ENCODE measurements at regions not wholly inside any gene's neighbourhood (a gene's known extent, or its start where the extent isn't known, plus 50 kb on each side); places are given as distances from the start of the nearest gene placed in this dataset.
A peak's percentile ranks its signal among the peaks of the same experiment; 100 is the strongest.

DNA sequence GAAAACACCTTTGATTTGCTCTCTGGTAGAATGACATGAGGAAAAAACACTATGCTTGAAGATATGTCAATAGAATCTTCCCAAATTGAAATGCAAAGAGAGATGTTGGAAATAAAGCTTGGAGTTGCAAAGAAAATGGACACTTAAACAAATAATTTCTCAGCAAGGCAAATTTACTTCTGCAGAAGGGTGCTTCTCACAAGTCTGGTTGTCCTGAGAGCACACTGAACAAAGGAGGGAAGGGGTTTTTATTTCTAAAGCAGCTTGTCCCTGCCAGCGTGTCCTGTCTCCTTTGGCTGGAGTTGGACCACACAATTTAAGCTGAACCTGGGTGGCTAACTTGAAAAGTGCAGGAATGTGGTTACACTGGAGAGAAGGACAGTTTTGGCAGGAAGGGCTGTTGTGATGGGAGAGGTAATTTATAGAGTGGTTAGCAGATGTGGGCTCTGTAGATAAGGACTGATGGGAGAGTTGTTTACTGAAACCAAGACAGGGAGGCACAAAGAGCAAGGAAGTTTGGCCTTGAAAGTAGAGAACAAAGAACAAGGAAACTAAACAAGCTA lies 454.6 kb upstream of the EYS start:
- H3K23ac ChIP-seq (ENCODE audit: low read depth, low read length, poor library complexity): no peak overlapping the region
- peaks cover 0 to 3% of the 10 kb centered on the region in 2 donors for H3K4me1 ChIP-seq (ENCODE audit: control insufficient read depth in 2 of 2, insufficient read depth in 1 of 2, low read depth in 1 of 2, low read length in 2 of 2)
- H3K27me3 ChIP-seq (ENCODE audit: control insufficient read depth in 3 of 3, insufficient read depth in 3 of 3, low read depth in 1 of 3, low read length in 3 of 3): no peaks in the 10 kb centered on the region
- no peaks in the 10 kb centered on the region for H3K36me3 ChIP-seq (replicated peaks in 1 of 2; ENCODE audit: control insufficient read depth in 2 of 2, insufficient read depth in 2 of 2, low read length in 2 of 2)
- no peak overlapping the region for H4K8ac ChIP-seq (ENCODE audit: low read depth, low read length)
- no peak overlapping the region for H3K18ac ChIP-seq (ENCODE audit: low read length)
- H3K4ac ChIP-seq (ENCODE audit: low read length): no peak overlapping the region
- no peaks in the 10 kb centered on the region for H3K79me1 ChIP-seq (ENCODE audit: low read depth, low read length)
- no peak overlapping the region for H2AK5ac ChIP-seq (ENCODE audit: low read depth, low read length)
- peaks cover 18 to 43% of the 10 kb centered on the region in 2 donors for H3K9me3 ChIP-seq (replicated peaks in 1 of 2; ENCODE audit: control insufficient read depth in 2 of 2, insufficient read depth in 1 of 2, low read depth in 1 of 2, low read length in 2 of 2)
- no peak overlapping the region for H3K4me2 ChIP-seq (ENCODE audit: insufficient read depth, low read length, poor library complexity, severe bottlenecking)
- H2BK5ac ChIP-seq (ENCODE audit: low read length): no peak overlapping the region
- H3K4me3 ChIP-seq (ENCODE audit: low read length in 2 of 2): no peak overlapping the region
- H3K14ac ChIP-seq (ENCODE audit: low read length): no peak overlapping the region
- no peak overlapping the region for H2BK12ac ChIP-seq (ENCODE audit: low read length)
- no peak overlapping the region for H4K91ac ChIP-seq (ENCODE audit: low read depth, low read length, poor library complexity)
- no peak overlapping the region for H3K27ac ChIP-seq (replicated peaks; ENCODE audit: low read length)
- no peak overlapping the region for H3K9ac ChIP-seq (ENCODE audit: low read depth, low read length, poor library complexity)
- H2BK15ac ChIP-seq (ENCODE audit: low read length): no peak overlapping the region
- DNase-seq (ENCODE audit: low spot score): no peak
- no peak overlapping the region for H2BK120ac ChIP-seq (ENCODE audit: low read depth, low read length)
- no peak overlapping the region for H2AFZ ChIP-seq (ENCODE audit: low read length)
- WGBS, 2 donors (ENCODE audit: extremely low coverage in 2 of 2, insufficient read length in 2 of 2, insufficient replicate concordance in 1 of 2): no CpG with 5 or more reads among the region's 1 CpG

DNA sequence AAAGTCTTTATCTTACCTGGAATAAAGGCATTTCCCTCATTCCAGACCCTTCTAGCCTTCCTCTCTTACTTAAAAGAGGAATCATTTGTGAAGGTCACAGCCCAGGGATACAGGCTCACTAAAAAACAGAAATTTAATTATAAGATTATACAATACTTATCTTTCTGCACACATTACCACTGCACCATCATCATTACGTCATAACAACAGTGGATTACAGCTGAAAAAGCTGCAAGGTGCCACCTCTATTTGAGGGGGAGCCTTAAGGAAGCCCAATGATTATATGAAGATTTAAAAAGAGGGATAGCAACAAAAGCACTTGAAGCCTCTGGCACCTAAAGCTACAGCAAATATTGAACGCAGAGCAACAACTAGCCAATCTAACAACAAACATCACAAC lies 452.9 kb upstream of the EYS start:
- H3K4ac ChIP-seq (ENCODE audit: low read length): no peak overlapping the region
- no peak overlapping the region for H4K8ac ChIP-seq (ENCODE audit: low read depth, low read length)
- H3K36me3 ChIP-seq (replicated peaks in 1 of 2; ENCODE audit: control insufficient read depth in 2 of 2, insufficient read depth in 2 of 2, low read length in 2 of 2): no peaks in the 10 kb centered on the region
- no peak overlapping the region for H2BK5ac ChIP-seq (ENCODE audit: low read length)
- no peak overlapping the region for H3K9ac ChIP-seq (ENCODE audit: low read depth, low read length, poor library complexity)
- peaks cover 0 to 3% of the 10 kb centered on the region in 2 donors for H3K4me1 ChIP-seq (ENCODE audit: control insufficient read depth in 2 of 2, insufficient read depth in 1 of 2, low read depth in 1 of 2, low read length in 2 of 2)
- H3K14ac ChIP-seq (ENCODE audit: low read length): no peak overlapping the region
- no peak overlapping the region for H3K4me2 ChIP-seq (ENCODE audit: insufficient read depth, low read length, poor library complexity, severe bottlenecking)
- no peak overlapping the region for H3K27ac ChIP-seq (replicated peaks; ENCODE audit: low read length)
- no peak overlapping the region for H3K23ac ChIP-seq (ENCODE audit: low read depth, low read length, poor library complexity)
- no peaks in the 10 kb centered on the region for H3K79me1 ChIP-seq (ENCODE audit: low read depth, low read length)
- no peak overlapping the region for H3K18ac ChIP-seq (ENCODE audit: low read length)
- H2AK5ac ChIP-seq (ENCODE audit: low read depth, low read length): no peak overlapping the region
- DNase-seq (ENCODE audit: low spot score): no peak
- H2BK15ac ChIP-seq (ENCODE audit: low read length): no peak overlapping the region
- no peak overlapping the region for H4K91ac ChIP-seq (ENCODE audit: low read depth, low read length, poor library complexity)
- WGBS, 2 donors (ENCODE audit: extremely low coverage in 2 of 2, insufficient read length in 2 of 2, insufficient replicate concordance in 1 of 2): no CpG with 5 or more reads among the region's 2 CpGs
- H3K27me3 ChIP-seq (ENCODE audit: control insufficient read depth in 3 of 3, insufficient read depth in 3 of 3, low read depth in 1 of 3, low read length in 3 of 3): no peaks in the 10 kb centered on the region
- no peak overlapping the region for H2BK120ac ChIP-seq (ENCODE audit: low read depth, low read length)
- no peak overlapping the region for H3K4me3 ChIP-seq (ENCODE audit: low read length in 2 of 2)
- peak overlapping the region; percentile 51 for H2AFZ ChIP-seq (ENCODE audit: low read length)
- H3K9me3 ChIP-seq (replicated peaks in 1 of 2; ENCODE audit: control insufficient read depth in 2 of 2, insufficient read depth in 1 of 2, low read depth in 1 of 2, low read length in 2 of 2): peaks cover 18 to 43% of the 10 kb centered on the region in 2 donors
- no peak overlapping the region for H2BK12ac ChIP-seq (ENCODE audit: low read length)

DNA sequence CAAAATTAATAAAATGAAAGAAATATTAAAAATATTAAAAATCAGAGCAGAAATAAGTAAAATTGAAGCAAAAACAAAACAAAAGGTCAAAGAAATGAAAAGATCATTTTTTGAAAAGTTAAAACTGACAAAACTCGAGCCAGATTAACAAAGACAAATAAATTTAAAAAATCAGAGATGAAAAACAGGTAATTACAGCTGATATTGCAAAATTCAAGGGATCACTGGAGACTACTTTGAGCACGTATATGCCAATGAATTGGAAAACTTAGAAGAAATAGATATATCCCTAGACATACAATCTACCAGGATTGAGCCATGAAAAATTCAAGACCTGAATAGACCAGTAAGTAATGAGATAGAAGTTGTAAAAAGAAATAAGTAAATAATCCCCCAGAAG lies 446.2 kb upstream of the EYS start:
- Histone ChIP-seq H2AK5ac (ENCODE audit: low read depth, low read length) (no peak overlapping the region), H4K8ac (ENCODE audit: low read depth, low read length) (no peak overlapping the region), H3K79me1 (ENCODE audit: low read depth, low read length) (no peaks in the 10 kb centered on the region), H3K27ac (replicated peaks; ENCODE audit: low read length) (no peak overlapping the region), H3K18ac (ENCODE audit: low read length) (no peak overlapping the region), H3K4me3 (ENCODE audit: low read length in 2 of 2) (no peak overlapping the region), H3K36me3 (replicated peaks in 1 of 2; ENCODE audit: control insufficient read depth in 2 of 2, insufficient read depth in 2 of 2, low read length in 2 of 2) (no peaks in the 10 kb centered on the region), H4K91ac (ENCODE audit: low read depth, low read length, poor library complexity) (no peak overlapping the region), H2BK12ac (ENCODE audit: low read length) (no peak overlapping the region), H3K9me3 (replicated peaks in 1 of 2; ENCODE audit: control insufficient read depth in 2 of 2, insufficient read depth in 1 of 2, low read depth in 1 of 2, low read length in 2 of 2) (no peaks in the 10 kb centered on the region), H2AFZ (ENCODE audit: low read length) (no peak overlapping the region), H3K27me3 (ENCODE audit: control insufficient read depth in 3 of 3, insufficient read depth in 3 of 3, low read depth in 1 of 3, low read length in 3 of 3) (no peaks in the 10 kb centered on the region), H3K4me2 (ENCODE audit: insufficient read depth, low read length, poor library complexity, severe bottlenecking) (no peak overlapping the region), H3K14ac (ENCODE audit: low read length) (no peak overlapping the region), H3K9ac (ENCODE audit: low read depth, low read length, poor library complexity) (no peak overlapping the region), H3K23ac (ENCODE audit: low read depth, low read length, poor library complexity) (no peak overlapping the region), H3K4ac (ENCODE audit: low read length) (no peak overlapping the region), H2BK120ac (ENCODE audit: low read depth, low read length) (no peak overlapping the region), H2BK15ac (ENCODE audit: low read length) (no peak overlapping the region), H3K4me1 (ENCODE audit: control insufficient read depth in 2 of 2, insufficient read depth in 1 of 2, low read depth in 1 of 2, low read length in 2 of 2) (no peaks in the 10 kb centered on the region), H2BK5ac (ENCODE audit: low read length) (no peak overlapping the region)
- no CpG with 5 or more reads among the region's 2 CpGs for WGBS, 2 donors (ENCODE audit: extremely low coverage in 2 of 2, insufficient read length in 2 of 2, insufficient replicate concordance in 1 of 2)
- DNase-seq (ENCODE audit: low spot score): no peak

DNA sequence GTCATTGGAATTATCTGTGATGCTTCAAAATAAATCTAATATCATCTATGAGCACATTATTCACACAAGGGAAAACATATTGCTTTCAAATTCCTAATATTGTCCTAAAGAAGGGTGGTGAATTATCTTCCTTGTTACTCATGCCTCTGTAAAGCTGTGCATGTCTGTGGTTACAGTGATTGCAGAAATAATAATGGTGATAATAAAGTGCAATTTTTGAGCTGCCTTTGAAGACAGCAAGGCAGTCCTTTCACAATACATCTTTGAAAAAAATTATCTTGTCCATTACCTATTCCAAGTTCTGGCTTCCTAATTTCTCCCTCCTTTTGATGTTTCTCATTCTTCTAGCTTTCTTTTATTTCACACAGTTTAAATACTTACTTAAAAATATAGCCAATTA lies 442.1 kb upstream of the EYS start:
- no peak overlapping the region for H2BK15ac ChIP-seq (ENCODE audit: low read length)
- no peak overlapping the region for H2AFZ ChIP-seq (ENCODE audit: low read length)
- H3K14ac ChIP-seq (ENCODE audit: low read length): no peak overlapping the region
- H4K8ac ChIP-seq (ENCODE audit: low read depth, low read length): no peak overlapping the region
- no peak overlapping the region for H3K4me2 ChIP-seq (ENCODE audit: insufficient read depth, low read length, poor library complexity, severe bottlenecking)
- H2BK12ac ChIP-seq (ENCODE audit: low read length): no peak overlapping the region
- no peaks in the 10 kb centered on the region for H3K79me1 ChIP-seq (ENCODE audit: low read depth, low read length)
- no peak overlapping the region for H2AK5ac ChIP-seq (ENCODE audit: low read depth, low read length)
- H3K27me3 ChIP-seq (ENCODE audit: control insufficient read depth in 3 of 3, insufficient read depth in 3 of 3, low read depth in 1 of 3, low read length in 3 of 3): no peaks in the 10 kb centered on the region
- H3K4me1 ChIP-seq (ENCODE audit: control insufficient read depth in 2 of 2, insufficient read depth in 1 of 2, low read depth in 1 of 2, low read length in 2 of 2): no peaks in the 10 kb centered on the region
- H3K4ac ChIP-seq (ENCODE audit: low read length): no peak overlapping the region
- H2BK120ac ChIP-seq (ENCODE audit: low read depth, low read length): no peak overlapping the region
- DNase-seq (ENCODE audit: low spot score): no peak
- H3K23ac ChIP-seq (ENCODE audit: low read depth, low read length, poor library complexity): no peak overlapping the region
- H3K36me3 ChIP-seq (replicated peaks in 1 of 2; ENCODE audit: control insufficient read depth in 2 of 2, insufficient read depth in 2 of 2, low read length in 2 of 2): no peaks in the 10 kb centered on the region
- H4K91ac ChIP-seq (ENCODE audit: low read depth, low read length, poor library complexity): no peak overlapping the region
- H3K18ac ChIP-seq (ENCODE audit: low read length): no peak overlapping the region
- H2BK5ac ChIP-seq (ENCODE audit: low read length): no peak overlapping the region
- no peak overlapping the region for H3K27ac ChIP-seq (replicated peaks; ENCODE audit: low read length)
- H3K4me3 ChIP-seq (ENCODE audit: low read length in 2 of 2): no peak overlapping the region
- peaks cover 0 to 4% of the 10 kb centered on the region in 2 donors for H3K9me3 ChIP-seq (replicated peaks in 1 of 2; ENCODE audit: control insufficient read depth in 2 of 2, insufficient read depth in 1 of 2, low read depth in 1 of 2, low read length in 2 of 2)
- no peak overlapping the region for H3K9ac ChIP-seq (ENCODE audit: low read depth, low read length, poor library complexity)

Measured in neuronal stem cell (in vitro differentiated cells).